Colonic mucosa (tissue), 4 donors: ENCODE measurements at regions not wholly inside any gene's neighbourhood (a gene's known extent, or its start where the extent isn't known, plus 50 kb on each side); places are given as distances from the start of the nearest gene placed in this dataset.

Source experiments
- DNase-seq: peaks from one replicate; pipeline ENCODE4 v3.0.0-alpha.2; 2020
- H3K27ac ChIP-seq: fragments of 200-600 bp; one replicate; pipeline ENCODE4 v1.8.0; 2021
- H3K27me3 ChIP-seq: fragments of 200-600 bp; one replicate; pipeline ENCODE4 v1.8.0; 2021
- H3K36me3 ChIP-seq: fragments of 200-600 bp; one replicate; pipeline ENCODE4 v1.8.0; 2021
- H3K4me1 ChIP-seq: fragments of 200-600 bp; one replicate; pipeline ENCODE4 v1.8.0; 2021; ENCODE audit warnings: mild to moderate bottlenecking
- H3K4me3 ChIP-seq: fragments of 200-600 bp; one replicate; pipeline ENCODE4 v1.8.0; 2021
- H3K9ac ChIP-seq, 2 donors: one replicate each; pipeline ENCODE4 v1.7.0; 2013; ENCODE audit warnings: control low read depth in 2 of 2, low read depth in 2 of 2, low read length in 2 of 2
- H3K9me3 ChIP-seq: fragments of 200-600 bp; one replicate; pipeline ENCODE4 v1.8.0; 2021
- intact Hi-C: fragments of 100-400 bp; cut with DNase I; formaldehyde crosslinking; loops from one replicate; pipeline ENCODE4 v1.14.1; 2022
- TF ChIP-seq, protein P1 (sequence below): fragments of 200-600 bp; IDR thresholded peaks from one replicate; pipeline ENCODE4 v1.8.0; 2022; ENCODE audit warnings: antibody characterized with exemption, mild to moderate bottlenecking
- donor health status: healthy.
- donor health status: DM: no; HTN: no; CAD: no.
- donor health status: DM: no; HTN: no; CAD: no.

DNA sequence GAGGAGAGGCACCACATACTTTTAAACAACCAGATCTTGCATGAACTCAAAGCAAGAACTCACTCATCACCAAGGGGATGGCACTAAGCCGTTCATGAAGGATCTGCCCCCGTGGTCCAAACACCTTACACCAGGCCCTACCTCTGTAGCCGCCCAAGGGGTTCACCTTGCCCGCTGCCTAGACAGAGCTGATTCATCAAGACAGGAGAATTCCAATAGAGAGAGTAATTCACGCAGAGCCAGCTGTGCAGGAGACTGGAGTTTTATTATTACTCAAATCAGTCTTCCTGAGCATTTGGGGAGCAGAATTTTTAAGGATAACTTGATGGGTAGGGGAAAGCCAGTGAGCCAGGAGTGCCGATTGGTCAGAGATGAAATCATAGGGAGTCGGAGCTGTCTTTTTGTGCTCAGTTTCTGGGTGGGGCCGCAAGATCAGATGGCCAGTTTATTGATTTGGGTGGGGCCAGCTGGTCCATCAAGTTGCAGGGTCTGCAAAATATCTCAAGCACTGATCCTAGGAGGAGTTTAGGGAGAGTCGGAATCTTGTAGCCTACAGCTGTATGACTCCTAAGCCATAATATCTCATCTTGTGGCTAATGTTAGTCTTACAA is 364.7 kb downstream of the PCDH7 start:
- no peak for DNase-seq
- H3K4me1 ChIP-seq = no peaks in the 10 kb centered on the region
- no peak overlapping the region for H3K27ac ChIP-seq
- no peaks in the 10 kb centered on the region for H3K27me3 ChIP-seq
- no peak overlapping the region for H3K4me3 ChIP-seq
- intact Hi-C loops = no loop called here
- TF ChIP-seq, protein P1, sequence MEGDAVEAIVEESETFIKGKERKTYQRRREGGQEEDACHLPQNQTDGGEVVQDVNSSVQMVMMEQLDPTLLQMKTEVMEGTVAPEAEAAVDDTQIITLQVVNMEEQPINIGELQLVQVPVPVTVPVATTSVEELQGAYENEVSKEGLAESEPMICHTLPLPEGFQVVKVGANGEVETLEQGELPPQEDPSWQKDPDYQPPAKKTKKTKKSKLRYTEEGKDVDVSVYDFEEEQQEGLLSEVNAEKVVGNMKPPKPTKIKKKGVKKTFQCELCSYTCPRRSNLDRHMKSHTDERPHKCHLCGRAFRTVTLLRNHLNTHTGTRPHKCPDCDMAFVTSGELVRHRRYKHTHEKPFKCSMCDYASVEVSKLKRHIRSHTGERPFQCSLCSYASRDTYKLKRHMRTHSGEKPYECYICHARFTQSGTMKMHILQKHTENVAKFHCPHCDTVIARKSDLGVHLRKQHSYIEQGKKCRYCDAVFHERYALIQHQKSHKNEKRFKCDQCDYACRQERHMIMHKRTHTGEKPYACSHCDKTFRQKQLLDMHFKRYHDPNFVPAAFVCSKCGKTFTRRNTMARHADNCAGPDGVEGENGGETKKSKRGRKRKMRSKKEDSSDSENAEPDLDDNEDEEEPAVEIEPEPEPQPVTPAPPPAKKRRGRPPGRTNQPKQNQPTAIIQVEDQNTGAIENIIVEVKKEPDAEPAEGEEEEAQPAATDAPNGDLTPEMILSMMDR = no peak
- H3K9ac ChIP-seq = no peak overlapping the region
- H3K36me3 ChIP-seq = no peaks in the 10 kb centered on the region
- no peaks in the 10 kb centered on the region for H3K9me3 ChIP-seq

DNA sequence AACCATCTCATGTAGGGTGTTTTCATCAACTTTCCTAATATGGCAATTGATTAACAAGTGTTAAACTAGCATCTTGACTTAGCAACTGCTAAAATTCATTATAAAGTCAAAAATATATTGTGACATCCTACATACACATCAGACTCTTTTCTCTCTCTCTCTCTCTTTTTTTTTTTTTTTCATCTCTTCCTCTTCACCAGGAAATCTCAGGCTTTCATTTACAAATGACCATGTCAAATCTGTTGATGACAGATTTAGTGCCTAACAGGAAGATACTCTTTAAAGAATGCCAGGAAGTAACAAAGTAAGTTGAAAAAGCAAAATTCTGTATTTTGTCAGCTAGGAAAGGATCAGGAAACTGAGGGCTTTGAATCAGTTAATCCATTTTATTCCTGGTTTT is 365.5 kb downstream of the PCDH7 start:
- H3K9ac ChIP-seq = no peak overlapping the region

GRCh38 chr4:31086756-31087330 is 366.7 kb downstream of the PCDH7 start:
- no peaks in the 10 kb centered on the region for H3K36me3 ChIP-seq
- H3K27me3 ChIP-seq = no peaks in the 10 kb centered on the region
- no peaks in the 10 kb centered on the region for H3K9me3 ChIP-seq
- H3K4me1 ChIP-seq = no peaks in the 10 kb centered on the region
- H3K4me3 ChIP-seq = no peak overlapping the region
- no peak for DNase-seq
- no peak overlapping the region for H3K9ac ChIP-seq
- TF ChIP-seq, protein P1 = no peak
- intact Hi-C loops = no loop called here
- H3K27ac ChIP-seq = no peak overlapping the region

More for the DNA sequence above, 365.5 kb downstream of the PCDH7 start:
- Histone ChIP-seq H3K27me3 (no peaks in the 10 kb centered on the region), H3K9me3 (no peaks in the 10 kb centered on the region), H3K4me1 (no peaks in the 10 kb centered on the region), H3K27ac (no peak overlapping the region), H3K4me3 (no peak overlapping the region), H3K36me3 (no peaks in the 10 kb centered on the region)
- TF ChIP-seq, protein P1 = no peak
- DNase-seq = no peak
- intact Hi-C loops = no loop called here

DNA sequence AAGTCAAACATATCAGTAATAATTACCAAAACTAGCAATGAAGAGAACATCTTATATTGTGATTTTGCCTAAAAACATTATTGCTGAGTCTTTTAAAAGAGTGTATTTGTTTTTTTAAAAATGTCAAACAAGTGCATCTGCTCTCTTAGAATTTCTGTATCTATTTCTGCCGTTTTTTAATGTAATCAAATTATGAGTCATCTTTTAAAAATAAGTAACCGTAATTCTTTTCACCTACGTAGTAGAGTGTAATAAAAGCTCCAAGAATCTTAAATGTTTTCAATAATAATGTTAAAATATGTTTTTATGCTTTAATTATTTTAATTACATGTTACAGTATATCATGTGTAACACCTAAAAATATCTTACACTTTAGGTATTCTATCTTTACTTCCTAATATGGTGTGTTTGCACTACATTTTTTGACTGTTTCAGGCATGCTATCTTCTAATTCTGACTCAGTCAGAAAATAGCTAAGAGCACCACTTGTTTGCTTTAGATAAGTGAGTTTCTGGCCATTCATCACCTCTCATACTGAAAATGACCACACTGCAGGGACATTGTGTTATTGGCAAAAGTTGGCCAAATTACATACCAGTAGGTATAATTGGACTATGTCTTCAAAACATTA is 368.5 kb downstream of the PCDH7 start:
- intact Hi-C loops = no loop called here
- Histone ChIP-seq H3K4me3 (no peak overlapping the region), H3K9me3 (no peaks in the 10 kb centered on the region), H3K4me1 (no peaks in the 10 kb centered on the region), H3K27me3 (no peaks in the 10 kb centered on the region), H3K9ac (no peak overlapping the region), H3K36me3 (no peaks in the 10 kb centered on the region), H3K27ac (no peak overlapping the region)
- TF ChIP-seq, protein P1 = no peak
- no peak for DNase-seq

- DNase-seq = no peak
- no peaks in the 10 kb centered on the region for H3K9me3 ChIP-seq
- no peak overlapping the region for H3K9ac ChIP-seq
Observed at GRCh38 chr4:31089815-31090214, 369.6 kb downstream of the PCDH7 start.

More at GRCh38 chr4:31089815-31090214, 369.6 kb downstream of the PCDH7 start:
- Histone ChIP-seq H3K27me3 (no peaks in the 10 kb centered on the region), H3K36me3 (no peaks in the 10 kb centered on the region), H3K4me3 (no peak overlapping the region), H3K4me1 (no peaks in the 10 kb centered on the region), H3K27ac (no peak overlapping the region)
- intact Hi-C loops = no loop called here
- TF ChIP-seq, protein P1 = no peak
